ENCODE measurements at regions not wholly inside any gene's neighbourhood (a gene's known extent, or its start where the extent isn't known, plus 50 kb on each side); places are given as distances from the start of the nearest gene placed in this dataset.

- no peak for TF ChIP-seq CTCF (IDR thresholded peaks at IDR 0.05)
- no peak for TF ChIP-seq POLR2A (IDR thresholded peaks at IDR 0.05)
Observed at GRCh38 chr2:104678181-104678580, 175.7 kb upstream of the POU3F3 start.

Measured in Peyer's patch (tissue), 4 donors.